Gastrocnemius medialis (tissue), 4 donors: ENCODE measurements at regions not wholly inside any gene's neighbourhood (a gene's known extent, or its start where the extent isn't known, plus 50 kb on each side); places are given as distances from the start of the nearest gene placed in this dataset.

Source experiments
- ATAC-seq, 2 donors: fragments of 150-250 bp; one replicate each; pipeline ENCODE4 v1.9.1; 2016
- DNase-seq, 2 donors: peaks; one replicate each; pipeline ENCODE4 v3.0.0-alpha.2; 2019
- H3K27ac ChIP-seq, 4 donors: fragments of 200-600 bp; sonication (generic); 1 replicate in 1 of 4; 2 replicates in 3 of 4; pipeline ENCODE4 v1.5.1; 2016 to 2018; ENCODE audit warnings: mild to moderate bottlenecking in 2 of 4, moderate library complexity in 1 of 4
- H3K27me3 ChIP-seq, 3 donors: fragments of 200-600 bp; sonication (generic) in 2 of 3; 1 replicate in 1 of 3; 2 replicates in 2 of 3; pipeline versions ENCODE4 v1.5.1 to v1.6.0; 2016 to 2019; ENCODE audit warnings: mild to moderate bottlenecking in 1 of 3, moderate library complexity in 1 of 3
- H3K36me3 ChIP-seq, 2 donors: fragments of 200-600 bp; sonication (generic) in 1 of 2; one replicate each; pipeline ENCODE4 v1.5.1; 2017 to 2018
- H3K4me1 ChIP-seq, 2 donors: fragments of 200-600 bp; sonication (generic) in 1 of 2; one replicate each; pipeline ENCODE4 v1.5.1; 2016 to 2017; ENCODE audit warnings: mild to moderate bottlenecking in 2 of 2
- H3K4me3 ChIP-seq, 4 donors: fragments of 200-600 bp; sonication (generic) in 3 of 4; 1 replicate in 1 of 4; 2 replicates in 3 of 4; pipeline ENCODE4 v1.5.1; 2016 to 2019; ENCODE audit warnings: mild to moderate bottlenecking in 2 of 4
- H3K9me3 ChIP-seq, 3 donors: fragments of 200-600 bp; sonication (generic) in 2 of 3; 1 replicate in 1 of 3; 2 replicates in 2 of 3; pipeline ENCODE4 v1.5.1; 2016 to 2019
- POLR2A ChIP-seq, 2 donors: fragments of 450-650 bp; IDR thresholded peaks; one replicate each; pipeline ENCODE4 v1.6.1; 2017; ENCODE audit warnings: antibody characterized with exemption in 2 of 2, mild to moderate bottlenecking in 2 of 2, moderate library complexity in 2 of 2
- in situ Hi-C, 4 donors: fragments of 200-750 bp; cut with MboI; loops; one replicate each; pipeline versions ENCODE4 v1.15.0 to v1.8.0; 2017; ENCODE audit warnings: low sequenced_read_pairs in 4 of 4
- intact Hi-C: fragments of 100-400 bp; cut with DNase I; formaldehyde crosslinking; loops from one replicate; pipeline ENCODE4 v1.15.1; 2023; ENCODE audit warnings: low total_unique reads
- TF ChIP-seq, protein P1 (sequence below), 5 experiments: fragments of 450-650 bp in 3 of 5; fragments of 200-600 bp in 2 of 5; sonication (generic) in 2 of 5; IDR thresholded peaks in 4 of 5; conservative IDR thresholded peaks in 1 of 5; 1 replicate in 4 of 5; 2 replicates in 1 of 5; pipeline ENCODE4 v1.5.1; 2016 to 2019; ENCODE audit warnings: antibody characterized with exemption in 5 of 5, mild to moderate bottlenecking in 3 of 5, moderate library complexity in 3 of 5

GRCh38 chr3:124043023-124043422, 51.1 kb upstream of the ROPN1 start:
- Histone ChIP-seq H3K27me3 (no peaks in the 10 kb centered on the region), H3K4me1 (no peaks in the 10 kb centered on the region), H3K9me3 (no peaks in the 10 kb centered on the region), H3K4me3 (no peak overlapping the region), H3K36me3 (no peaks in the 10 kb centered on the region), H3K27ac (no peak overlapping the region)
- TF ChIP-seq, protein P1, sequence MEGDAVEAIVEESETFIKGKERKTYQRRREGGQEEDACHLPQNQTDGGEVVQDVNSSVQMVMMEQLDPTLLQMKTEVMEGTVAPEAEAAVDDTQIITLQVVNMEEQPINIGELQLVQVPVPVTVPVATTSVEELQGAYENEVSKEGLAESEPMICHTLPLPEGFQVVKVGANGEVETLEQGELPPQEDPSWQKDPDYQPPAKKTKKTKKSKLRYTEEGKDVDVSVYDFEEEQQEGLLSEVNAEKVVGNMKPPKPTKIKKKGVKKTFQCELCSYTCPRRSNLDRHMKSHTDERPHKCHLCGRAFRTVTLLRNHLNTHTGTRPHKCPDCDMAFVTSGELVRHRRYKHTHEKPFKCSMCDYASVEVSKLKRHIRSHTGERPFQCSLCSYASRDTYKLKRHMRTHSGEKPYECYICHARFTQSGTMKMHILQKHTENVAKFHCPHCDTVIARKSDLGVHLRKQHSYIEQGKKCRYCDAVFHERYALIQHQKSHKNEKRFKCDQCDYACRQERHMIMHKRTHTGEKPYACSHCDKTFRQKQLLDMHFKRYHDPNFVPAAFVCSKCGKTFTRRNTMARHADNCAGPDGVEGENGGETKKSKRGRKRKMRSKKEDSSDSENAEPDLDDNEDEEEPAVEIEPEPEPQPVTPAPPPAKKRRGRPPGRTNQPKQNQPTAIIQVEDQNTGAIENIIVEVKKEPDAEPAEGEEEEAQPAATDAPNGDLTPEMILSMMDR (IDR thresholded peaks at IDR 0.05 in 4 of 5, conservative IDR thresholded peaks at IDR 0.05 in 1 of 5): no peak
- no peak for TF ChIP-seq POLR2A (IDR thresholded peaks at IDR 0.05)
- DNase-seq (no peak), ATAC-seq (no peak)
- intact Hi-C loops: no loop called here
- in situ Hi-C loops: no loop called here

- H3K4me1 ChIP-seq: no peaks in the 10 kb centered on the region
- no peak overlapping the region for H3K27ac ChIP-seq
- H3K9me3 ChIP-seq: no peaks in the 10 kb centered on the region
- ATAC-seq: no peak
- intact Hi-C loops: no loop called here
- in situ Hi-C loops: no loop called here
- H3K27me3 ChIP-seq: no peaks in the 10 kb centered on the region
- H3K36me3 ChIP-seq: no peaks in the 10 kb centered on the region
- no peak for TF ChIP-seq POLR2A (IDR thresholded peaks at IDR 0.05)
- TF ChIP-seq, protein P1 (IDR thresholded peaks at IDR 0.05 in 4 of 5, conservative IDR thresholded peaks at IDR 0.05 in 1 of 5): no peak
- no peak for DNase-seq
- H3K4me3 ChIP-seq: no peak overlapping the region
These were observed 53.0 kb upstream of the ROPN1 start for GRCh38 chr3:124044956-124045355.

DNA sequence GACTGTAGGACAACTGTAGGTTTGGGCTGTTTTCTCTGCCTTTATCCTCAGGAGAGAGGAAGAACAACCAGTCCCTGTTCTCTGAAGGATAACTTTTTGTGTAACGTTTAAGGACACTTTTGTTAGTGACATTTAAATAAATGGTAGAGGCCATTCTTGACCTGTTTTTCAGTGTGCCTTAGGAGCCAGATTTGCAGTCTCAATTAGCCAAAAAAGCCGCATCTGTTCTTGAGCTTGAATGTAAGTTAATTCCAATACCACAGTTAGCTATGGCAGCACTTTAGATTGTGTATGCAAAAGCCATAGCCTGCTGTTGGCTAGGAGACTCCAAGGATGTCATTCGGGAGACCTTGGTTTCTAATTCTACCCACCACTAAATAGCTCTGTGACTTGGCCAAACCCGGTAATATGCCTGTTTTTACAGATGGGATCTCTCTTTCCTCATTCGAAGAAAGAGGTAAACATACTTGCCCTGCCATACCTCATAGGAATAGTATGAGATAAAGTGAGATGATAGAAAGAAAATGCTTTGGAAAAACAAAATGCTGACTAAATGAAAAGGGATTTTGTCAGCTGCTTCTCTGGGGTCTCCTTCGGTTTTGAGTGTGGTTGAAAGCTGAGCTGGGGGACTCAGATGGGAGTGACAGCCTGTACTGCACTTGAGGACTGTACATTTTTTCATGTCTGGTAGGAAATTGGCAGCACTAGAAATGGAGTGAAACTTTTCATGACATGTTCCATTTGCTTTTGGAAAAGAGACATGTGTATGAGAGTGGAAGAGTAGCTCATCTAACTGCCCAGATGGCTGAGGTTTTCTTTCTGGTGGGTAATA, 57.3 kb upstream of the ROPN1 start:
- DNase-seq (no peak), ATAC-seq (no peak)
- Histone ChIP-seq H3K27ac (no peak overlapping the region), H3K4me1 (peaks cover 0 to 2% of the 10 kb centered on the region in 2 donors), H3K9me3 (no peaks in the 10 kb centered on the region), H3K4me3 (no peak overlapping the region), H3K27me3 (no peaks in the 10 kb centered on the region), H3K36me3 (no peaks in the 10 kb centered on the region)
- TF ChIP-seq, protein P1 (IDR thresholded peaks at IDR 0.05 in 4 of 5, conservative IDR thresholded peaks at IDR 0.05 in 1 of 5): no peak
- TF ChIP-seq POLR2A (IDR thresholded peaks at IDR 0.05): no peak
- in situ Hi-C loops (no loop called here), intact Hi-C loops (no loop called here)

DNA sequence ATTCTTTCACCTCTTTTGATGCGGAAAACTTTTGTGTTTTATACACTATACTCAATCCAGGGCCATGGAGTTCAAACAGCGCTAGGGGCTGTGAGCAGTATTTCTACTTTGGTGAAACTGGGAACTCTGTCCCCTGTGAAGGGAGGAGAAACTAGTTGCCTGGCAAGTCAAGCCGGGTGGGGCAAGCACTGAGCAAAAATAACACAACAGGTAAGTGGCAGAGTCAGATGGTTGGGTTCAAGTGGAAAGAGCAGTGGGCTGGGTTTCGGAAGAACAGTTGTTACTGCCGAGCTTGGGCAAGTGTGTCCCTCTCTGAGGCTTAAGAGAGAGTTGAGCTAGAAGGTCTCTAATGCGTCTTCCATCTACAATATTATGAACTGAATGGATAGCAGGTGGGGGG, 59.7 kb upstream of the ROPN1 start:
- ATAC-seq (no peak), DNase-seq (no peak)
- intact Hi-C loops (no loop called here), in situ Hi-C loops (loop anchor here in 1 of 4 donors (25.0 kb wide), 1 partner anchor 111 kb away; no protein-coding TSS in a partner anchor)
- Histone ChIP-seq H3K9me3 (no peaks in the 10 kb centered on the region), H3K4me1 (peaks cover 0 to 11% of the 10 kb centered on the region in 2 donors), H3K4me3 (no peak overlapping the region), H3K36me3 (no peaks in the 10 kb centered on the region), H3K27ac (no peak overlapping the region), H3K27me3 (no peaks in the 10 kb centered on the region)
- TF ChIP-seq, protein P1 (IDR thresholded peaks at IDR 0.05 in 4 of 5, conservative IDR thresholded peaks at IDR 0.05 in 1 of 5): no peak
- TF ChIP-seq POLR2A (IDR thresholded peaks at IDR 0.05): no peak
